Tibial nerve (tissue), 4 donors: ENCODE measurements at regions not wholly inside any gene's neighbourhood (a gene's known extent, or its start where the extent isn't known, plus 50 kb on each side); places are given as distances from the start of the nearest gene placed in this dataset.

Source experiments
- EP300 ChIP-seq, 2 donors: sonication (generic); formaldehyde crosslinking; IDR thresholded peaks; one replicate each; pipeline ENCODE4 v1.6.1; 2017; ENCODE audit warnings: antibody characterized with exemption in 2 of 2, mild to moderate bottlenecking in 1 of 2
- TF ChIP-seq, protein P1 (sequence below), 5 experiments: fragments of 200-600 bp in 3 of 5; fragments of 450-650 bp in 2 of 5; sonication (generic) in 3 of 5; IDR thresholded peaks; one replicate each; pipeline ENCODE4 v1.5.1; 2016 to 2019; ENCODE audit warnings: antibody characterized with exemption in 5 of 5, mild to moderate bottlenecking in 3 of 5, moderate library complexity in 2 of 5

DNA sequence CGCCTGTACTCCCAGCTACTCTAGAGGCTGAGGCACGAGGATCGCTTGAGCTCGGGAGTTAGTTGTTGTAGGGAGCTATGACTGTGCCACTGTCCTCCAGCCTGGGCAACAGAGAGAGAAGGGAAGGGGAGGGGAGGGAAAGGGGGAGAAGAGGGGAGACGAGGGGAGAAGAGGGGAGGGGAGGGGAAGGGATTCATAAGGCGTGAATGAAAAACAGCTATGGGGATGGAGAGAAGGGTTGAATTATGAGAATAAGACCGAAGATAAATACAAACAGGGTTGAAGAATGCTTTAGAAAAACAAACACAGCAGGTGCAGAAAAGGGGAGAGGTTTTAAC is 106.0 kb downstream of the TRIM27 start:
- TF ChIP-seq, protein P1, sequence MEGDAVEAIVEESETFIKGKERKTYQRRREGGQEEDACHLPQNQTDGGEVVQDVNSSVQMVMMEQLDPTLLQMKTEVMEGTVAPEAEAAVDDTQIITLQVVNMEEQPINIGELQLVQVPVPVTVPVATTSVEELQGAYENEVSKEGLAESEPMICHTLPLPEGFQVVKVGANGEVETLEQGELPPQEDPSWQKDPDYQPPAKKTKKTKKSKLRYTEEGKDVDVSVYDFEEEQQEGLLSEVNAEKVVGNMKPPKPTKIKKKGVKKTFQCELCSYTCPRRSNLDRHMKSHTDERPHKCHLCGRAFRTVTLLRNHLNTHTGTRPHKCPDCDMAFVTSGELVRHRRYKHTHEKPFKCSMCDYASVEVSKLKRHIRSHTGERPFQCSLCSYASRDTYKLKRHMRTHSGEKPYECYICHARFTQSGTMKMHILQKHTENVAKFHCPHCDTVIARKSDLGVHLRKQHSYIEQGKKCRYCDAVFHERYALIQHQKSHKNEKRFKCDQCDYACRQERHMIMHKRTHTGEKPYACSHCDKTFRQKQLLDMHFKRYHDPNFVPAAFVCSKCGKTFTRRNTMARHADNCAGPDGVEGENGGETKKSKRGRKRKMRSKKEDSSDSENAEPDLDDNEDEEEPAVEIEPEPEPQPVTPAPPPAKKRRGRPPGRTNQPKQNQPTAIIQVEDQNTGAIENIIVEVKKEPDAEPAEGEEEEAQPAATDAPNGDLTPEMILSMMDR (IDR thresholded peaks at IDR 0.05), result no peak
- TF ChIP-seq EP300 (IDR thresholded peaks at IDR 0.05), result no peak
